AG09309 (cell line): ENCODE measurements at regions not wholly inside any gene's neighbourhood (a gene's known extent, or its start where the extent isn't known, plus 50 kb on each side); places are given as distances from the start of the nearest gene placed in this dataset.
"Not testable (repeated sequence)": the region's sequence is repeated elsewhere in the genome, so short reads cannot be mapped to it uniquely, and the experiment has no call there.

ENCODE experiments used
- DNase-seq: peaks from one replicate; pipeline ENCODE4 v3.0.0-alpha.2; 2010; ENCODE audit warnings: low read depth
- H3K4me3 ChIP-seq: 2 replicates; pipeline ENCODE4 v1.5.1; 2011; ENCODE audit warnings: mild to moderate bottlenecking, low read depth, low read length, moderate library complexity; ENCODE audit not compliant: control insufficient read depth
- CTCF ChIP-seq: IDR thresholded peaks from 2 replicates; pipeline ENCODE4 v1.5.1; 2011; ENCODE audit warnings: mild to moderate bottlenecking, low read depth, low read length, inconsistent platforms; ENCODE audit not compliant: insufficient read depth, control insufficient read depth; ENCODE audit errors: missing control alignments

- DNase-seq = no peak
- no peak for TF ChIP-seq CTCF
- H3K4me3 ChIP-seq = no peak overlapping the region
Measured at GRCh38 chr10:55628260-55628701, 732.8 kb downstream of the ZWINT start.

GRCh38 chr10:55627501-55628051 lies 733.5 kb downstream of the ZWINT start:
- no peak overlapping the region for H3K4me3 ChIP-seq
- no peak for TF ChIP-seq CTCF
- no peak for DNase-seq

GRCh38 chr10:55601690-55602478 lies 759.2 kb downstream of the ZWINT start:
- H3K4me3 ChIP-seq, DNase-seq: not testable (repeated sequence)

- DNase-seq = no peak
Measured at GRCh38 chr10:55551603-55552002, 750.6 kb upstream of the PCDH15 start.

GRCh38 chr10:55550236-55550635 lies 749.2 kb upstream of the PCDH15 start:
- TF ChIP-seq CTCF = no peak
- no peak for DNase-seq
- H3K4me3 ChIP-seq = no peak overlapping the region

More at GRCh38 chr10:55551603-55552002, 750.6 kb upstream of the PCDH15 start:
- no peak overlapping the region for H3K4me3 ChIP-seq
- TF ChIP-seq CTCF = no peak

GRCh38 chr10:55537497-55537896 lies 736.5 kb upstream of the PCDH15 start:
- H3K4me3 ChIP-seq, DNase-seq: not testable (repeated sequence)

- no peak for DNase-seq
Measured at GRCh38 chr10:55519264-55519663, 718.2 kb upstream of the PCDH15 start.

GRCh38 chr10:55518416-55518815 lies 717.4 kb upstream of the PCDH15 start:
- not testable (repeated sequence) for H3K4me3 ChIP-seq, DNase-seq

More at GRCh38 chr10:55519264-55519663, 718.2 kb upstream of the PCDH15 start:
- no peak overlapping the region for H3K4me3 ChIP-seq
- TF ChIP-seq CTCF = no peak
